ENCODE measurements at regions not wholly inside any gene's neighbourhood (a gene's known extent, or its start where the extent isn't known, plus 50 kb on each side); places are given as distances from the start of the nearest gene placed in this dataset.

DNA sequence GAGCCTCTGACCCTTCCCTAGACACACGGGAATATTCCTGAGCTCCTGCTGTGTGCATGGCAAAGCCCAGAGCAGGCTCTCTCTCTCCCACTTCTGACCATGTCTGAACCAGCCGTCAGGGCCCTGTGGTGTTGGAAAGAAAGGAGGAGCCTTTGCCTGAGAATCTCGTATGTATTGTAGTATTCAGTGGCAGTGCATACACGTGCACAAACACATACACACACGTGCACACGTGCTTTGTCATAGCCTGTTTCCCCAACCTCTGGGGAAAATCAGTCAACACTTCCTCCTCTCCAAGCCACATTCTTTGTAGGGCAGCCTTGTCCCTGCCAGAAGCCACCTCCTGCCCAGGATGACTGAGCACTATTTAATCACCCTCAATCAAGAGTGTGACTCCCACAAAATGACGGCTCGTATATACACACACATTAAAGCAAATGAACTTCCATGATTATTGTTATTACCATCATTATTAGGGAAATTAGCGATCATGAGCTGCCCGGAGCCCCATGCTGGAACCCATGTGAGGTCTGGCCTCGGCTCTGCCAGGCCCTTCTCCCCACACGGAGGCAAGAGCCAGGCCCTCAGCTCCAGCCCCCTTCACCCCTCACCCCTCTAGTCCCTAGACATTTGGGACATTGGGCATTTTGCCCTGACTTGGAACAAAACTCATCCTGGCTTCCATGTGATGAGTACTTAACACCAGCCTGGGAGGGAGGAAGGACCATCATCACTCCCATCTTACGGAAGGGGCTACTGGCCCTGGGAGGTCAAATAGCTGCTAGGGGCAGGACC, 331.9 kb downstream of the NPHP4 start:
- DNase-seq (ENCODE audit: low read depth in 3 of 3): no peak

GRCh38 chr1:5659606-5660005, 332.6 kb downstream of the NPHP4 start:
- DNase-seq (ENCODE audit: low read depth in 3 of 3): no peak

DNA sequence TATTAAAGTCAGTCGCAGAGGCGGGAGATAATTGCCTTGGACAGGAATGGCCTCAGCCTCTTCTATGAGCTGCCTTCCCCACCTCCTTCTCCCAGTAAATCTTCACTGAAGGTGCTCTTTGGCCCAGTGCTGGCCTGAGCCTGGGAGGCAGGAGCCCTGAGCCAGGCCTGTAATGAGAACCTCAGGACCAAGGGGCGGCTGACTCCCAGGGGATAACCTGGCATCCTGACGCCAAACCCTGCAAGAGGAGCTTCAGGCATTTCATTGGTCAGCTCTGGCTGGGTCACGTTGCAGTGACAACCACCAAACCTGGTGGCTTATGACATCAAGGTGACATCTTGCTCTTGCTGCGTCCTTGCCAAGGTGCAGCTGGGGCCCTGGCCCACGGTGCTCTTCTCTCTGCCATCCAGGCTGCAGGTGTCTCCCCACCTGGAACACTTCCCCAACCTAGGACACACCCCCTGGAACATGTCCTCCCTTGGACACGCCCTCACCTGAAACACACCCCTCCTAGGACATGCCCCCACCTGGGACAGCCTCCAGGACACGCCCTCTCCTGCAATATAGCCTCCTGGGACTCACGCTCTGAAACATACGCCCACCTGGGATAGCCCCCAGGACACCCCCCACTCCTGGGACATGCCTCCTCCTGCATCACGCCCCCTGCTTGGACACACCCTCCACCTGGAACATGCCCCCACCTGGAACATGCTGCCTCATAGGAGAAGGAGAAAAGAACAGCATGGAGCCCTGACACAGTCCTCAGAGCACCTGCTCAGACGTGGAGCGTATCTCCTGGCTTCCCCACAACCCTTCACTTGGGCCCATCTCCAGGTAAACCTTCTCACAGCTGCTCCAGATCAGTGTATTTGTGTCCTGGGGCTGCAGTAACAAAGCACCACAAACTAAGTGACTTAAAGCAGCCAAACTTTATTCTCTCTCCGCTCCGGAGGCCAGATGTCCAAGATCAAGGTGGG, 333.6 kb downstream of the NPHP4 start:
- no peak for DNase-seq (ENCODE audit: low read depth in 3 of 3)

DNA sequence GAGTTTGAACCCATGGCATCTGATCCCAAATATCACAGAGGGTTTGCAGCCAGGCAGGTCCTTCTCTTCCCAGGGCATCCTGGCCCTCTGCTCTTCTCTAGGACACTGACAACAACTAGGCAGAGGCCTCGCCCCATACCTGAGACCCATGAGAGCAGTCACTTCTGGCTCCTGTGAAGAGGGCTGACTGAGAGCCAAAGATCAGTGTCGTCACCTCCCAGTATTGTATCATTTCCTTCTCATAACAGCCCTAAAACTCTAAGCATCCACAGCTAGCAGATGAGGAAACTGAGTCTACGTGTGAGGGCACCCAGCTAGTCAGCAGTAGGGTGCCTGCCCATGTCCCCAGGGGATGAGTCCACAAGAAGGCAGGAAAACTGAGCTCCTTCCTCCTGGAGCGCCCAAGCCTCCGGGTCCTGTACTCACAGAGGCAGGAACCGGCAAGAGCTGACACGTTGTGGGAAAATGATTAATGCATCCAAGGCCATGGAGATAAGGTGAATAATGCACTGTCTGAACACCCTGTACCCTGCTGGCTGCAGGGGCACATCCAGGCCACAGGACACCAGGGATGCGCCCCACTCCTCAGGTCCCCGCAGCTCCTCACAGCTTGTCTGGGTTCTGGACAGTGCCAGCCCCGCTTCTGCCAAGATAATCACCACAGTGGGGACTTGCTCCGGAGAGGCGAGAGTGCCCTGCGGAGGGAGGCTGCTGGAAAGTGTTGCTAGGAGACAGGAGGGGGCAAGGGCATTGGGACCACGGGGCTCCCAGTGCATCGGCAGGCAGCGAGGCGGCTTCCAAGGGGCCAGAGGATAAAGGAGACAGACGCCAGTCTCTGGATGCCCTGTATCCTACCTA, 340.0 kb downstream of the NPHP4 start:
- DNase-seq (ENCODE audit: low read depth in 3 of 3): no peak

DNA sequence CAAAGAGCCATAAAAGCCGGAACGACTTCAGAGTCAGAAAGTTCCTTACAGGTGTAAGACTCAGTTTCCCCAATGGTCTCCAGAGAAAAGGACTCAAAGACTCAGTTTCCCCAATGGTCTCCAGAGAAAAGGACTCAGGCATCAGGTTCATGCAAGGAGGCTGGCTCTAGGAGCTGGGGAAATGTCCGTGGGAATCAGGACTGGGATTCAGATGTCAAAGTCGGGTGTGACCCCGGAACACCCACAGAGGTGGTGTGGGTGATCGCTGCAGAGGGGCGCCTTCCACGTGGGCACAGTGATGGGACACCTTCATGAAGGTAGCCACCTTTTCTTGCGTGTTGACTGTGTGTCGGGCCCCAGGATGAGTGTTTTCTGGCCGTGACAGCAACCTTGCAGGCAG, 340.8 kb downstream of the NPHP4 start:
- DNase-seq (ENCODE audit: low read depth in 3 of 3): no peak

- DNase-seq (ENCODE audit: low read depth in 3 of 3): no peak
Observed at GRCh38 chr1:5651027-5651410, 341.2 kb downstream of the NPHP4 start.

- DNase-seq (ENCODE audit: low read depth in 3 of 3): no peak
Observed at GRCh38 chr1:5650283-5651026, 341.8 kb downstream of the NPHP4 start.

DNA sequence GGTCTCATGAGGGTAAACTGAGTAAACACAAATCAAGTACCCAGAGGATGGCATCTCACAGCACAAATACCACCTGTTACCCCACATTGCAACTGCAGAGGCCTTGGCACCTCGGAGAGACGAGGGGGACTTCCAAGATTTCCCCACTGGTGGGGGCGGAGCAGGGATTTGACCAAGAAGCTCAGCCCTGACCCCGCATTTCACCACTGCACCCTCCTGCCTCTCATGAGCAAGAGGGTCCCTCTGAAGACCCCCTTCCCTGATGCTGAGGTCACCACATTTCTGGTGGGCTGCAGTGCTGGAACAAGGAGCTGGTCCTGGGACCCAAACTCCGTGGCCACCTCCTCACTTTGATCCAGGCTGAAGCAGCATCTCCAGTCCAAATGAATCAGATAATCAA, 342.4 kb downstream of the NPHP4 start:
- DNase-seq (ENCODE audit: low read depth in 3 of 3): no peak

DNA sequence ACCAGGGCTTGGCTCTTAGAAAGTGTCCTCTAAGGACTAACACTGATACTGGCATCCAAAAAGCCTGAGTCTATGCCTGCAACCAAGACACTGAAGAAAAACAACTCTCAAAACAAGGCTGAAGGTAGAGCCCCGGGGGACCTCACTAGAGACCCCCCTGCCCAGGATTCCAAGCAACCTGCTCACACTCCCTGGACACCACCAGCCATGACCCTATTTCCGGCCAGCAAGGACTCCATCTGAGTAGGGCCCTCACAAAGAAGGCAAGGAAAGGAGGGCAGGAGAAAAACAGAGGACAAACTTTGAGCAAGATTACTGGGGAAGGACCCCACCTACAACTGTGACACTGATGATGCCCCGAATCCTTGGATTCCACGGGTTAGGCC, 343.1 kb downstream of the NPHP4 start:
- no peak for DNase-seq (ENCODE audit: low read depth in 3 of 3)

GRCh38 chr1:5648410-5649165, 343.6 kb downstream of the NPHP4 start:
- DNase-seq (ENCODE audit: low read depth in 3 of 3): no peak

DNA sequence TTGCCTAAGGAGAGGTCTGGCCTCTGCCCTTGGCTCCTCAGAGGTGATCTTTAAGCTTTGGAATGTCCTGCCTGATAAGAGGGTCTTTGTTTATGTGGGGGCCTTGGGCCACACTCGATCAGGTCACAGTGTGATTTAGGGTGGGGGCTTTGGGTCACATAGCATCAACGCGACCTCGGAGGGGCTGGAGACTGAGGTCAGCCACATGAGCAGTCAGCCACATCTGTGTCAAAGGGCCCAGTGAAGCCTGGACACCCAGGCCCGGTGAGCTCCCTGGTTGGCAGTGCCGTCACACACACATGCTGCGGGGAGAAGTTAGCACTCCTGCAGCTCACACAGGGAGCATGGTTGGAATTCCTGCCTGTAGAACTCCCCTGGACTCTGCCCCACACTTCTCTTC, 345.0 kb downstream of the NPHP4 start:
- DNase-seq (ENCODE audit: low read depth in 3 of 3): no peak

GRCh38 chr1:5646486-5647149, 345.6 kb downstream of the NPHP4 start:
- DNase-seq (ENCODE audit: low read depth in 3 of 3): no peak

DNA sequence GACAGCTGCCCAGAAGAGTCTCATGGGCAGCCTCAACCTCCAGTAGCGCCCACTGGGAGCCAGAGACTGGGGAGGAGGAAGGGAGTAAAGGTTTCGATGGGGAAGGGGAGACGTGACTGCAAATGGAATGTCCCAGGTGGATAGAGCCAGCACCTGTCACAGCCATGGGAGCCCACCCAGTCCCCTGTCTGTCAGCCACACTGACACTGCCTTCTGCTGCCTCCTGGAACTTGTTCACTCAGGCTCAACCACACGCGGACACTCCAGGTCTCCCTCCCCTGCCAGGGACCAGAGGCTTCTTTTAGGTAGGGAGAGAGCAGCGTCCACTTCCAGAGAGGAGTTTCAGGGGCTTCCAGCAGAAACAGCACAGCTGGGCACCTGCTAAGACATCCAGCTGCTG, 346.3 kb downstream of the NPHP4 start:
- no peak for DNase-seq (ENCODE audit: low read depth in 3 of 3)

DNA sequence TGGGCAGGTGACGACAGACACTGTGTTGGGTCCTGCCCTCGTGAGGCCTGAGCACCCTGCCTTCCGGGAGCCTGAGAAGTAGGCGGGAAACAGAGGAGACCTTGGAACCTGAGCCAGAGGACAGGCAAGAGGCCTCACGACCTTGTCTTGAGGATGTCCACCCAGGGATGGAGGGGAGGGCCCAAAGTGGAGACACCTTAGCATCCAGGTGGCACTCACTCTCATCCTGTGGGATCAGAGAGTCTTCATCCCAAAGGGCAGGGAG, 347.2 kb downstream of the NPHP4 start:
- DNase-seq (ENCODE audit: low read depth in 3 of 3): no peak

DNA sequence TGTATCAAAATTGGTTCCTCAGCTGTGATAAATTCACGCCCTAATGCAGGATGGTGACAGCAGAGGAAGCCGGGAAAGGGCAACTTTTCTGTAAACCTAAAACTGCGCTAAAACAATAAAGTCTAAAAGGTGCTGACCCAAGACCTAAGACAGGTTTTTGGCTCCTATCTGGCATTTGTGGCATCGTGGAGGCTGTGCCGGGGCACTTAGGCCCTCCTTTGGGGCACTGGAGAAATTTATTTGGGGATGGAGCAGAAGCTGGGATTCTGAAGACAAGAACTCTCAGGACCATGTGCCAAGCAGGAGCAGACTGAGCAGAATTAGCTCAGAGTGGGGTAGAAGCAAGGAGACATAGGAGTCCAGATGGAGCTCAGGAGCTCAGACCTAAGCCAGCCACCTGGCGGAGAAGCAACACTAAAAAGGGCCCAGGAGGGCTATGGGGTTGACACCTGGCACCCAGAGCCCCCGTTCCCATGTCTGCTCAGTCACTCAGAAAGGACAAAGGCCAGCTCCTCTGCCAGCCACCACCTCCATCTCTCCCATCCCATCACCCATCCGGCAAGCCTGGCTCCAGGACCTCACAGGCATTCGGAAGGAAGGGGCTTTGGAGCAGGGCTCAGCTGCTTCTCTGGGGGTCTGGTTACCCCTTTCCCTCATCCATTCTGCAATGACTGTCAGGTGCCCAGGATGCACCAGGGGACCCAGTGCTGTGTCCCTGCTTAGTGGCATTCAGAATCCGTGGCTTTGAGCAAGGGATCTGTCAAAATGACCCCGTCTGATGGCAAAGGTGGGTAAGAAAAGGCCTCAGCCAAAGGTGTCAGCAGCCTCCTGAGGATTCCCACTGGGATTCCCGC, 347.7 kb downstream of the NPHP4 start:
- no peak for DNase-seq (ENCODE audit: low read depth in 3 of 3)

- no peak for DNase-seq (ENCODE audit: low read depth in 3 of 3)
Observed at GRCh38 chr1:5643360-5644107, 348.7 kb downstream of the NPHP4 start.

- DNase-seq (ENCODE audit: low read depth in 3 of 3): no peak
Observed at GRCh38 chr1:5640845-5641244, 351.4 kb downstream of the NPHP4 start.

GRCh38 chr1:5639106-5639722, 353.0 kb downstream of the NPHP4 start:
- no peak for DNase-seq (ENCODE audit: low read depth in 3 of 3)

Measured in stimulated activated CD4-positive, alpha-beta T cell treated with anti-CD3 and anti-CD28 coated beads, TNF-alpha, amount 100 ng/mL, for 24 hours (primary cell).